ENCODE measurements at regions not wholly inside any gene's neighbourhood (a gene's known extent, or its start where the extent isn't known, plus 50 kb on each side); places are given as distances from the start of the nearest gene placed in this dataset.

- TF ChIP-seq, protein P1, sequence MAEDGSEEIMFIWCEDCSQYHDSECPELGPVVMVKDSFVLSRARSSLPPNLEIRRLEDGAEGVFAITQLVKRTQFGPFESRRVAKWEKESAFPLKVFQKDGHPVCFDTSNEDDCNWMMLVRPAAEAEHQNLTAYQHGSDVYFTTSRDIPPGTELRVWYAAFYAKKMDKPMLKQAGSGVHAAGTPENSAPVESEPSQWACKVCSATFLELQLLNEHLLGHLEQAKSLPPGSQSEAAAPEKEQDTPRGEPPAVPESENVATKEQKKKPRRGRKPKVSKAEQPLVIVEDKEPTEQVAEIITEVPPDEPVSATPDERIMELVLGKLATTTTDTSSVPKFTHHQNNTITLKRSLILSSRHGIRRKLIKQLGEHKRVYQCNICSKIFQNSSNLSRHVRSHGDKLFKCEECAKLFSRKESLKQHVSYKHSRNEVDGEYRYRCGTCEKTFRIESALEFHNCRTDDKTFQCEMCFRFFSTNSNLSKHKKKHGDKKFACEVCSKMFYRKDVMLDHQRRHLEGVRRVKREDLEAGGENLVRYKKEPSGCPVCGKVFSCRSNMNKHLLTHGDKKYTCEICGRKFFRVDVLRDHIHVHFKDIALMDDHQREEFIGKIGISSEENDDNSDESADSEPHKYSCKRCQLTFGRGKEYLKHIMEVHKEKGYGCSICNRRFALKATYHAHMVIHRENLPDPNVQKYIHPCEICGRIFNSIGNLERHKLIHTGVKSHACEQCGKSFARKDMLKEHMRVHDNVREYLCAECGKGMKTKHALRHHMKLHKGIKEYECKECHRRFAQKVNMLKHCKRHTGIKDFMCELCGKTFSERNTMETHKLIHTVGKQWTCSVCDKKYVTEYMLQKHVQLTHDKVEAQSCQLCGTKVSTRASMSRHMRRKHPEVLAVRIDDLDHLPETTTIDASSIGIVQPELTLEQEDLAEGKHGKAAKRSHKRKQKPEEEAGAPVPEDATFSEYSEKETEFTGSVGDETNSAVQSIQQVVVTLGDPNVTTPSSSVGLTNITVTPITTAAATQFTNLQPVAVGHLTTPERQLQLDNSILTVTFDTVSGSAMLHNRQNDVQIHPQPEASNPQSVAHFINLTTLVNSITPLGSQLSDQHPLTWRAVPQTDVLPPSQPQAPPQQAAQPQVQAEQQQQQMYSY (CRISPR knock-in tag; IDR thresholded peaks at IDR 0.05) = no peak
- TF ChIP-seq CBFB (CRISPR knock-in tag; IDR thresholded peaks at IDR 0.05; ENCODE audit: low read depth) (no peak), MYBL2 (CRISPR knock-in tag; IDR thresholded peaks at IDR 0.05) (no peak), ZNF232 (CRISPR knock-in tag; IDR thresholded peaks at IDR 0.05) (no peak), ZNF416 (CRISPR knock-in tag; IDR thresholded peaks at IDR 0.05) (no peak)
- TF ChIP-seq, protein P2, sequence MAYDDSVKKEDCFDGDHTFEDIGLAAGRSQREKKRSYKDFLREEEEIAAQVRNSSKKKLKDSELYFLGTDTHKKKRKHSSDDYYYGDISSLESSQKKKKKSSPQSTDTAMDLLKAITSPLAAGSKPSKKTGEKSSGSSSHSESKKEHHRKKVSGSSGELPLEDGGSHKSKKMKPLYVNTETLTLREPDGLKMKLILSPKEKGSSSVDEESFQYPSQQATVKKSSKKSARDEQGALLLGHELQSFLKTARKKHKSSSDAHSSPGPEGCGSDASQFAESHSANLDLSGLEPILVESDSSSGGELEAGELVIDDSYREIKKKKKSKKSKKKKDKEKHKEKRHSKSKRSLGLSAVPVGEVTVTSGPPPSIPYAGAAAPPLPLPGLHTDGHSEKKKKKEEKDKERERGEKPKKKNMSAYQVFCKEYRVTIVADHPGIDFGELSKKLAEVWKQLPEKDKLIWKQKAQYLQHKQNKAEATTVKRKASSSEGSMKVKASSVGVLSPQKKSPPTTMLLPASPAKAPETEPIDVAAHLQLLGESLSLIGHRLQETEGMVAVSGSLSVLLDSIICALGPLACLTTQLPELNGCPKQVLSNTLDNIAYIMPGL (CRISPR knock-in tag; IDR thresholded peaks at IDR 0.05) = no peak
Observed at GRCh38 chr10:120732643-120733313, 118.4 kb upstream of the WDR11 start (continued).

DNA sequence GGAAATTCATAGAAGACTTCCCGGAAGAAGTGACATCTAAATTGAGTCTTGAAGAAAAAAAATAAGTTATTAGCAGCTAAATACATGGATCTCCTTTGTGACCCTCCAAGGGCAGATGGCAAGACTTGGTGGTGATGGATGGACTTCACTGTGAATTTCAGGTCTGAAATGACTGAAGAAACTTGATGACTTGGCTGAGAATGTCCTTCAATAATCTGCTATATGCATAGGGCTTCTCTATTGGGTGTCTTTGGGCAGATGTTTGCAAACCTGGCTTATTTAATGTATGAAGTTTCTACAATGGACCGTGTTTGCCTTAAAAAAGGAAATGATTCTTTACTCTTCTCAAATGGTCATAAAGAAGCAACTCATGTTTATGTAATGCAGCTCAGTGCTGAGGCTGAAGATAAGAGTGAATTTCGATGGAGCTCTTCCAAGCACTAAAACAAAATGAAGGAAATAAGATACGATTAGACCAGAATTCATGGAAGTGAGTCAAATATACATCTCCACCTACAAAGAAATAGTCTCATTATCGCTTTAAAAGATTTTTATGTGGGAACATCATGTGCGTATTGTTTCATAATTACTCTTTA is 116.6 kb upstream of the WDR11 start:
- ChIA-PET CTCF (interaction anchor here (0.6 to 1.4 kb wide), 4 partner anchors 12 to 513 kb away, joined by 3 to 4 read pairs (median 3); no protein-coding TSS in a partner anchor), POLR2A (no interaction called here)
- no peaks in the 10 kb centered on the region for H3K27me3 Mint-ChIP-seq (ENCODE audit: low read depth)
- H3K4me3 Mint-ChIP-seq = no peak overlapping the region
- H3K4me1 Mint-ChIP-seq = no peaks in the 10 kb centered on the region
- DNase-seq (ENCODE audit: low spot score) (no peak), ATAC-seq (no peak)
- TF ChIP-seq ETV6 (CRISPR knock-in tag; IDR thresholded peaks at IDR 0.05) (no peak), SP1 (CRISPR knock-in tag; conservative IDR thresholded peaks at IDR 0.05) (no peak), ZBTB43 (CRISPR knock-in tag; IDR thresholded peaks at IDR 0.05) (no peak), IRF1 (CRISPR knock-in tag; IDR thresholded peaks at IDR 0.05) (no peak), RORB (CRISPR knock-in tag; IDR thresholded peaks at IDR 0.05) (no peak), IRF2 (CRISPR knock-in tag; IDR thresholded peaks at IDR 0.05; ENCODE audit: borderline replicate concordance, low read depth) (no peak), JUN (CRISPR knock-in tag; IDR thresholded peaks at IDR 0.05) (no peak), ZNF263 (CRISPR knock-in tag; IDR thresholded peaks at IDR 0.05; ENCODE audit: low read depth) (no peak), MYBL2 (CRISPR knock-in tag; IDR thresholded peaks at IDR 0.05) (no peak), ZNF416 (CRISPR knock-in tag; IDR thresholded peaks at IDR 0.05) (no peak), TCF7 (CRISPR knock-in tag; IDR thresholded peaks at IDR 0.05; ENCODE audit: low read depth) (no peak)
- TF ChIP-seq, protein P3, sequence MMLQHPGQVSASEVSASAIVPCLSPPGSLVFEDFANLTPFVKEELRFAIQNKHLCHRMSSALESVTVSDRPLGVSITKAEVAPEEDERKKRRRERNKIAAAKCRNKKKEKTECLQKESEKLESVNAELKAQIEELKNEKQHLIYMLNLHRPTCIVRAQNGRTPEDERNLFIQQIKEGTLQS (CRISPR knock-in tag; conservative IDR thresholded peaks at IDR 0.05) = no peak
- TF ChIP-seq, protein P4, sequence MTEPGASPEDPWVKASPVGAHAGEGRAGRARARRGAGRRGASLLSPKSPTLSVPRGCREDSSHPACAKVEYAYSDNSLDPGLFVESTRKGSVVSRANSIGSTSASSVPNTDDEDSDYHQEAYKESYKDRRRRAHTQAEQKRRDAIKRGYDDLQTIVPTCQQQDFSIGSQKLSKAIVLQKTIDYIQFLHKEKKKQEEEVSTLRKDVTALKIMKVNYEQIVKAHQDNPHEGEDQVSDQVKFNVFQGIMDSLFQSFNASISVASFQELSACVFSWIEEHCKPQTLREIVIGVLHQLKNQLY (CRISPR knock-in tag; IDR thresholded peaks at IDR 0.05) = no peak
- no peaks in the 10 kb centered on the region for H3K36me3 Mint-ChIP-seq
- peaks cover 3% of the 10 kb centered on the region; the same call in 1 of the 2 replicates for H3K9me3 Mint-ChIP-seq
- no peak overlapping the region for H3K27ac Mint-ChIP-seq
